OCI-LY7 (cell line): ENCODE measurements at regions not wholly inside any gene's neighbourhood (a gene's known extent, or its start where the extent isn't known, plus 50 kb on each side); places are given as distances from the start of the nearest gene placed in this dataset.

ENCODE experiments used
- BruUV-seq: library from RNA; stranded (reverse); fragments of 400-500 nt; replicated peaks from 2 replicates; lab custom pipeline; 2021; lab: Mats Ljungman, UMichigan
- CTCF ChIA-PET: fragments of 300-600 bp; sonication (Branson Sonifier 250); formaldehyde crosslinking; loops from one replicate; lab custom pipeline; 2022; ENCODE audit warnings: antibody characterized with exemption; ENCODE audit not compliant: unreplicated experiment; lab: Charles Lee
- POLR2A ChIA-PET: fragments of 300-600 bp; sonication (Branson Sonifier 250); formaldehyde crosslinking; loops from one replicate; lab custom pipeline; 2022; ENCODE audit warnings: antibody characterized with exemption; lab: Charles Lee
- DNase-seq: peaks from one replicate; pipeline ENCODE4 v3.0.0-alpha.2; 2015; ENCODE audit warnings: low spot score
- H2AFZ ChIP-seq: fragments of 200-600 bp; sonication (generic), shearing (Covaris generic); 2 replicates; pipeline ENCODE4 v1.6.1; 2014; ENCODE audit warnings: mild to moderate bottlenecking, antibody characterized with exemption, low read length, moderate library complexity
- H3K27ac ChIP-seq: fragments of 200-600 bp; sonication (generic); 2 replicates; pipeline ENCODE4 v1.5.1; 2014; ENCODE audit warnings: mixed run types, low read depth, mild to moderate bottlenecking, moderate library complexity, low read length, inconsistent platforms; ENCODE audit not compliant: poor library complexity, severe bottlenecking
- H3K36me3 ChIP-seq: fragments of 200-600 bp; sonication (generic); 2 replicates; pipeline ENCODE4 v1.6.1; 2014; ENCODE audit warnings: mild to moderate bottlenecking, antibody characterized with exemption, low read length, moderate library complexity, mixed read lengths; ENCODE audit not compliant: insufficient read depth
- H3K4me1 ChIP-seq: fragments of 200-600 bp; sonication (generic); 2 replicates; pipeline ENCODE4 v1.5.1; 2014; ENCODE audit warnings: mild to moderate bottlenecking, low read length; ENCODE audit not compliant: insufficient read depth, poor library complexity, severe bottlenecking
- H3K4me2 ChIP-seq: fragments of 200-600 bp; sonication (generic); 2 replicates; pipeline ENCODE4 v1.6.1; 2014; ENCODE audit warnings: mild to moderate bottlenecking, low read length
- H3K4me3 ChIP-seq: fragments of 200-600 bp; sonication (generic); 2 replicates; pipeline ENCODE4 v1.5.1; 2014; ENCODE audit warnings: mild to moderate bottlenecking, low read depth, low read length; ENCODE audit not compliant: poor library complexity, severe bottlenecking
- H3K79me2 ChIP-seq: fragments of 200-600 bp; sonication (generic); 2 replicates; pipeline ENCODE4 v1.6.1; 2016; ENCODE audit warnings: low read depth, mild to moderate bottlenecking, low read length, moderate library complexity, mixed read lengths; ENCODE audit not compliant: insufficient read depth
- H3K9me2 ChIP-seq: fragments of 200-600 bp; sonication (generic); 2 replicates; pipeline ENCODE4 v1.6.1; 2016; ENCODE audit warnings: mild to moderate bottlenecking, low read length, mixed read lengths; ENCODE audit not compliant: insufficient read depth
- H3K9me3 ChIP-seq: fragments of 200-600 bp; sonication (generic); 2 replicates; pipeline ENCODE4 v1.6.1; 2014; ENCODE audit warnings: mild to moderate bottlenecking, mixed run types, low read length, mixed read lengths
- H4K20me1 ChIP-seq: fragments of 200-600 bp; sonication (generic); 2 replicates; pipeline ENCODE4 v1.6.1; 2014; ENCODE audit warnings: mild to moderate bottlenecking, antibody characterized with exemption, low read length, moderate library complexity, mixed read lengths; ENCODE audit not compliant: insufficient read depth
- EZH2phosphoT487 ChIP-seq: fragments of 200-600 bp; sonication (generic); IDR thresholded peaks from 2 replicates; pipeline ENCODE4 v1.6.1; 2018; ENCODE audit warnings: low read depth, borderline replicate concordance, mild to moderate bottlenecking, mixed run types, antibody characterized with exemption, low read length, moderate library complexity, mixed read lengths
- intact Hi-C: fragments of 100-400 bp; cut with micrococcal nuclease; formaldehyde crosslinking; loops from one replicate; pipeline ENCODE4 v1.10.0; 2022; ENCODE audit not compliant: unreplicated experiment
- TF ChIP-seq, protein P1 (sequence below): fragments of 200-600 bp; sonication (generic); conservative IDR thresholded peaks from 2 replicates; pipeline ENCODE4 v1.5.1; 2014; ENCODE audit warnings: mild to moderate bottlenecking, antibody characterized with exemption, low read length, moderate library complexity, mixed read lengths

DNA sequence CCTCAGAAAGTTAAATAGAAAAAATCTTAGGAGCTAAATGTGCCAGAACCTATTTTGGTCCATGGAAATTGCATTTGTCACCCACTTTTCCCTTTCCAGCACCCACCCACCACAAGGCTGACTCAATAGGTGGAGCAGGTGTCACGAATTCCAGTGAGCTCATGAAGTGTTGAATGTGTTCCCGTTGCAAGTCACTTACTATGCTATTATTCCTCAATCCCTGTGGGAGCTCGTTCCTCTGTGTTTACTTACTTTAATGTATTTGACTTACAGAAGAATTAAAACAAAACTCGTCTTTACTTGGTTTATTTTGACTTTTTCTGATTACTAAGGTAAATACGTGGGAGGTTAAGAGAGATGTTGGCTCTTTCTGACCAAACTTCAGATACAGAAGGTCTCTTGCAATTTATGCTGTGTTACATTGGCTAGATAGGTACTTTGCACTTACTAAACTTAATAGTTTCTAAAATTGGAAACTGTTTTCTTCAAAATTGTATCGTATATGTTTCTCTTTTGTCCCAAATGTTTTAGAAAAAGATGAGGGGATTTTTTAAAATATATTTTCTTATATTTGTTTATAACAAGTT lies 269.4 kb upstream of the NOVA1 start:
- no TSS peak for BruUV-seq

DNA sequence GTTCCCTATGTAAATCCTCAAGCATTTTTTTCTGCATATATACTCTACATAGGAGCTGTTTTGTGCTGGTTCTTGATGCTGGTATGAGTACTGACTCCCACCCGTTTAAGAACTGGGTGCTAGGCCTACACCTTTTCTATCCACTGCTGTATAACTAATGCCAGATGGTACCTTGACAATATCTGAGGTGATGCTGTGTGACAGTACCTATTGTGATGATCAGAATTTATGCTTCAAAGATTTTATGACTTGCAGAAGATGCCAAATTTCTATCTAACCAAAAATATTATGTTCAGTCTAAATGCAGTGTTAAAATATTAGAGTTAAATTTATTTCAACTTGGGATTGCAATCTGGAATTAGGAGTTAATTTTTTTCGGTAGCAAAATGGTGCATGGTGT lies 272.3 kb upstream of the NOVA1 start:
- BruUV-seq = no TSS peak
- CTCF ChIA-PET = no interaction called here
- Histone ChIP-seq H3K27ac (no peak overlapping the region), H4K20me1 (no peaks in the 10 kb centered on the region), H3K9me2 (no peaks in the 10 kb centered on the region), H3K9me3 (peaks cover 13% of the 10 kb centered on the region), H3K4me2 (no peak overlapping the region), H2AFZ (no peak overlapping the region), H3K4me1 (no peaks in the 10 kb centered on the region), H3K4me3 (no peak overlapping the region), H3K79me2 (no peaks in the 10 kb centered on the region), H3K36me3 (no peaks in the 10 kb centered on the region)
- no peak for DNase-seq
- intact Hi-C loops = no loop called here
- POLR2A ChIA-PET = no interaction called here
- TF ChIP-seq EZH2phosphoT487 = no peak
- TF ChIP-seq, protein P1, sequence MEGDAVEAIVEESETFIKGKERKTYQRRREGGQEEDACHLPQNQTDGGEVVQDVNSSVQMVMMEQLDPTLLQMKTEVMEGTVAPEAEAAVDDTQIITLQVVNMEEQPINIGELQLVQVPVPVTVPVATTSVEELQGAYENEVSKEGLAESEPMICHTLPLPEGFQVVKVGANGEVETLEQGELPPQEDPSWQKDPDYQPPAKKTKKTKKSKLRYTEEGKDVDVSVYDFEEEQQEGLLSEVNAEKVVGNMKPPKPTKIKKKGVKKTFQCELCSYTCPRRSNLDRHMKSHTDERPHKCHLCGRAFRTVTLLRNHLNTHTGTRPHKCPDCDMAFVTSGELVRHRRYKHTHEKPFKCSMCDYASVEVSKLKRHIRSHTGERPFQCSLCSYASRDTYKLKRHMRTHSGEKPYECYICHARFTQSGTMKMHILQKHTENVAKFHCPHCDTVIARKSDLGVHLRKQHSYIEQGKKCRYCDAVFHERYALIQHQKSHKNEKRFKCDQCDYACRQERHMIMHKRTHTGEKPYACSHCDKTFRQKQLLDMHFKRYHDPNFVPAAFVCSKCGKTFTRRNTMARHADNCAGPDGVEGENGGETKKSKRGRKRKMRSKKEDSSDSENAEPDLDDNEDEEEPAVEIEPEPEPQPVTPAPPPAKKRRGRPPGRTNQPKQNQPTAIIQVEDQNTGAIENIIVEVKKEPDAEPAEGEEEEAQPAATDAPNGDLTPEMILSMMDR = no peak

More for the DNA sequence above, 269.4 kb upstream of the NOVA1 start:
- Histone ChIP-seq H4K20me1 (no peaks in the 10 kb centered on the region), H3K36me3 (no peaks in the 10 kb centered on the region), H3K4me2 (no peak overlapping the region), H3K4me3 (no peak overlapping the region), H3K4me1 (no peaks in the 10 kb centered on the region), H3K27ac (no peak overlapping the region), H2AFZ (no peak overlapping the region), H3K79me2 (no peaks in the 10 kb centered on the region), H3K9me3 (peaks cover 7% of the 10 kb centered on the region; the same call in 1 of the 2 replicates), H3K9me2 (no peaks in the 10 kb centered on the region)
- TF ChIP-seq, protein P1 = no peak
- no peak for TF ChIP-seq EZH2phosphoT487
- ChIA-PET POLR2A (no interaction called here), CTCF (no interaction called here)
- no peak for DNase-seq
- intact Hi-C loops = no loop called here

DNA sequence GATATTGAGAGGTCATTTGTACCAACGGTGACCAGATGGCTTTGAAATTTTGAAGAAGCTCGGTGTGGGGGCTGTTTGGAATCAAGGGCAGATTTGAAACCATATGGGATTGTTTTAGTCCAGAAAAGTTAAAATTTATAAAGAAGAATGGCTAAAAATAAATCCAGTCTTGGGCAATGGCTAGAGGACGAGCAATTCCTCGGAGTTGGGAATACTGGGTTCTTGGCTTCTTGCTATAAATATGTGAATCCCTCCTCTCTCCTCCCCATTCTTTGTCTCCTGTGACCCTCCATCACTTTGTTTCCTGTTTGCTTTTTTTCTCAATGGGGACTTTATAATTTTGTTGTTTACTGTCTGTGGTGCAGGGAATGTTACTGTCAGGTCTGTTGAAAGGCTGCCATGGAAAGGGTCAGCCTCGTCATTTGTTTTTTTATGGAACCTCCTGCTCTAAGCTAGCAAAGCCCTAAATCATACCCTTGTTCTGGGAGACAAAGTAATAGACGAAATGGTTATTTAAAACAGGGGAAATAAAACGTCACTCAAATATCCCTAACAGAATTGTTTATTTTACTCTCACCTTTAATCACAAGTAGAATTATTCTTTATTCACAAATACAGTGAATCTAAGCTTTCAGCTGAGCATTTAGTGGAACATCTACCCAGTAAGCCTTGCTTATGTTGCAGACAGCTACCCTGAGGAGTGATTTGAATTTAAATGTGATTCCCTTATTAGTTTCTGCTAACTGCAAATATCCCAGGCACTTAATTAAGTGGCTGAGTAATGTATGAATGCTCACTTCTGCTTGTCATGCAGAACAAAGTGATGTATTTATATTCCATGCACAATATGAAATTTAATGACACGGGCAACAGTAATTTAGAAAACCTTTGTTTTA lies 273.1 kb upstream of the NOVA1 start:
- Histone ChIP-seq H3K4me1 (no peaks in the 10 kb centered on the region), H3K4me3 (no peak overlapping the region), H3K4me2 (no peak overlapping the region), H3K9me2 (no peaks in the 10 kb centered on the region), H2AFZ (no peak overlapping the region), H4K20me1 (no peaks in the 10 kb centered on the region), H3K36me3 (no peaks in the 10 kb centered on the region), H3K9me3 (peaks cover 13% of the 10 kb centered on the region), H3K79me2 (no peaks in the 10 kb centered on the region), H3K27ac (no peak overlapping the region)
- no peak for DNase-seq
- no peak for TF ChIP-seq EZH2phosphoT487
- no TSS peak for BruUV-seq
- CTCF ChIA-PET = no interaction called here
- POLR2A ChIA-PET = no interaction called here
- intact Hi-C loops = no loop called here
